ENCODE measurements at regions not wholly inside any gene's neighbourhood (a gene's known extent, or its start where the extent isn't known, plus 50 kb on each side); places are given as distances from the start of the nearest gene placed in this dataset.

- peak; percentile 8 for DNase-seq
Measured at GRCh38 chr13:99125326-99125915, 75.2 kb upstream of the UBAC2 start.

- DNase-seq = no peak
Measured at GRCh38 chr13:99126821-99127220, 73.8 kb upstream of the UBAC2 start.

GRCh38 chr13:99129050-99129449, 71.6 kb upstream of the UBAC2 start:
- no peak for DNase-seq

- no peak for DNase-seq
Measured at GRCh38 chr13:99129951-99130350, 70.7 kb upstream of the UBAC2 start.

GRCh38 chr13:99131410-99131809, 69.2 kb upstream of the UBAC2 start:
- no peak for DNase-seq

GRCh38 chr13:99132295-99132835, 68.3 kb upstream of the UBAC2 start:
- DNase-seq = no peak

- DNase-seq = no peak
Measured at GRCh38 chr13:99133230-99133629, 67.4 kb upstream of the UBAC2 start.

- no peak for DNase-seq
Measured at GRCh38 chr13:99133848-99134247, 66.8 kb upstream of the UBAC2 start.

- no peak for DNase-seq
Measured at GRCh38 chr13:99135591-99135990, 65.1 kb upstream of the UBAC2 start.

- DNase-seq = no peak
Measured at GRCh38 chr13:99136427-99136954, 64.2 kb upstream of the UBAC2 start.

- no peak for DNase-seq
Measured at GRCh38 chr13:99140831-99141230, 59.8 kb upstream of the UBAC2 start.

- no peak for DNase-seq
Measured at GRCh38 chr13:99143904-99144303, 56.8 kb upstream of the UBAC2 start.

- no peak for DNase-seq
Measured at GRCh38 chr13:99144306-99144705, 56.3 kb upstream of the UBAC2 start.

- no peak for DNase-seq
Measured at GRCh38 chr13:99145461-99145860, 55.2 kb upstream of the UBAC2 start.

- no peak for DNase-seq
Measured at GRCh38 chr13:99150575-99151361, 49.9 kb upstream of the UBAC2 start.
